ENCODE measurements at regions not wholly inside any gene's neighbourhood (a gene's known extent, or its start where the extent isn't known, plus 50 kb on each side); places are given as distances from the start of the nearest gene placed in this dataset.

DNA sequence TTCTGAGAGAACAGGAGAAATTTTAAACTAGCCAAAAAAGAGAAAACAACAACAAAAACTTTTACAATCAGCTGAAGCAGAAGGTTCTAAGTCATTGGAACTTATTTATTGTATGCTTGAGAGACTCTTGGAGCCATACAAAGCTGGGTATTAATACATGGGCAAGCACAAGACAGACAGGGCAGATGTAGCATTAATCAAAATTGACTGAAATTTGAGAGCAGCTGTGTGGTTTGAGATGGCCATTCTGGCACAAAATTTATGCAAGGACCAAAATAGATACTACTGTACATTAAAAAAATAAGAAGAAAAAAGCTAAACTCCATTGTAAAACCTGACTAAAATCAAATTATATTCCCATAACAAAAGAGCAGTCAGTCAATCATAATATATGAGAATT, 892.5 kb downstream of the PLA2G4A start:
- TF ChIP-seq, protein P1, sequence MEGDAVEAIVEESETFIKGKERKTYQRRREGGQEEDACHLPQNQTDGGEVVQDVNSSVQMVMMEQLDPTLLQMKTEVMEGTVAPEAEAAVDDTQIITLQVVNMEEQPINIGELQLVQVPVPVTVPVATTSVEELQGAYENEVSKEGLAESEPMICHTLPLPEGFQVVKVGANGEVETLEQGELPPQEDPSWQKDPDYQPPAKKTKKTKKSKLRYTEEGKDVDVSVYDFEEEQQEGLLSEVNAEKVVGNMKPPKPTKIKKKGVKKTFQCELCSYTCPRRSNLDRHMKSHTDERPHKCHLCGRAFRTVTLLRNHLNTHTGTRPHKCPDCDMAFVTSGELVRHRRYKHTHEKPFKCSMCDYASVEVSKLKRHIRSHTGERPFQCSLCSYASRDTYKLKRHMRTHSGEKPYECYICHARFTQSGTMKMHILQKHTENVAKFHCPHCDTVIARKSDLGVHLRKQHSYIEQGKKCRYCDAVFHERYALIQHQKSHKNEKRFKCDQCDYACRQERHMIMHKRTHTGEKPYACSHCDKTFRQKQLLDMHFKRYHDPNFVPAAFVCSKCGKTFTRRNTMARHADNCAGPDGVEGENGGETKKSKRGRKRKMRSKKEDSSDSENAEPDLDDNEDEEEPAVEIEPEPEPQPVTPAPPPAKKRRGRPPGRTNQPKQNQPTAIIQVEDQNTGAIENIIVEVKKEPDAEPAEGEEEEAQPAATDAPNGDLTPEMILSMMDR (IDR thresholded peaks at IDR 0.05) = no peak
- no peak for TF ChIP-seq ZFX (IDR thresholded peaks at IDR 0.05; ENCODE audit: borderline replicate concordance)

All from 22Rv1 (cell line).